ENCODE measurements at regions not wholly inside any gene's neighbourhood (a gene's known extent, or its start where the extent isn't known, plus 50 kb on each side); places are given as distances from the start of the nearest gene placed in this dataset.

- Histone ChIP-seq H3K27ac (ENCODE audit: control insufficient read depth, insufficient read depth, low read length) (no peak overlapping the region), H3K4me1 (ENCODE audit: control insufficient read depth, extremely low read depth, insufficient read depth, low read length) (no peaks in the 10 kb centered on the region), H3K4me3 (ENCODE audit: control insufficient read depth in 2 of 3, extremely low read depth in 1 of 3, insufficient read depth in 2 of 3, low read depth in 1 of 3, low read length in 3 of 3) (no peak overlapping the region), H3K9me1 (ENCODE audit: control insufficient read depth, extremely low read depth, insufficient read depth, low read length) (no peaks in the 10 kb centered on the region), H3K4me2 (ENCODE audit: control insufficient read depth, extremely low read depth, insufficient read depth, low read depth, low read length) (no peak overlapping the region), H3K36me3 (ENCODE audit: control insufficient read depth in 2 of 2, extremely low read depth in 1 of 2, insufficient read depth in 2 of 2, low read length in 2 of 2) (no peaks in the 10 kb centered on the region), H3K27me3 (ENCODE audit: control insufficient read depth, extremely low read depth, insufficient read depth, low read length) (no peaks in the 10 kb centered on the region), H4K20me1 (ENCODE audit: control insufficient read depth, extremely low read depth, insufficient read depth, low read length) (no peaks in the 10 kb centered on the region), H2AFZ (ENCODE audit: control insufficient read depth, low read length) (no peak overlapping the region), H3K79me2 (ENCODE audit: control insufficient read depth, insufficient read depth, low read length) (no peaks in the 10 kb centered on the region), H3K9me3 (ENCODE audit: control insufficient read depth, low read depth, low read length) (no peaks in the 10 kb centered on the region), H3K9ac (ENCODE audit: control insufficient read depth, extremely low read depth, insufficient read depth, low read length) (no peak overlapping the region)
- TF ChIP-seq CTCF (optimal IDR thresholded peaks at IDR 0.05 in 1 of 3, IDR thresholded peaks at IDR 0.05 in 1 of 3, conservative IDR thresholded peaks at IDR 0.05 in 1 of 3; ENCODE audit: extremely low read depth in 1 of 3, insufficient read depth in 2 of 3, low read length in 3 of 3) (no peak), EZH2 (IDR thresholded peaks at IDR 0.05; ENCODE audit: low read length) (no peak)
- DNase-seq (ENCODE audit: low read depth, low spot score) (no peak), FAIRE-seq (no peak)
- dilution Hi-C loops (cut with MboI; ENCODE audit: extremely low pct_ligation_motif_present, low sequenced_read_pairs) = no loop called here
Observed at GRCh38 chr3:157692468-157692867, 189.3 kb upstream of the VEPH1 start.

GRCh38 chr3:157683668-157684067 lies 180.5 kb upstream of the VEPH1 start:
- DNase-seq (ENCODE audit: low read depth, low spot score) (no peak), FAIRE-seq (no peak)
- Histone ChIP-seq H3K4me2 (ENCODE audit: control insufficient read depth, extremely low read depth, insufficient read depth, low read depth, low read length) (no peak overlapping the region), H3K4me1 (ENCODE audit: control insufficient read depth, extremely low read depth, insufficient read depth, low read length) (no peaks in the 10 kb centered on the region), H3K9me1 (ENCODE audit: control insufficient read depth, extremely low read depth, insufficient read depth, low read length) (no peaks in the 10 kb centered on the region), H3K9me3 (ENCODE audit: control insufficient read depth, low read depth, low read length) (no peaks in the 10 kb centered on the region), H3K27ac (ENCODE audit: control insufficient read depth, insufficient read depth, low read length) (no peak overlapping the region), H3K36me3 (ENCODE audit: control insufficient read depth in 2 of 2, extremely low read depth in 1 of 2, insufficient read depth in 2 of 2, low read length in 2 of 2) (no peaks in the 10 kb centered on the region), H3K4me3 (ENCODE audit: control insufficient read depth in 2 of 3, extremely low read depth in 1 of 3, insufficient read depth in 2 of 3, low read depth in 1 of 3, low read length in 3 of 3) (no peak overlapping the region), H3K9ac (ENCODE audit: control insufficient read depth, extremely low read depth, insufficient read depth, low read length) (no peak overlapping the region), H3K27me3 (ENCODE audit: control insufficient read depth, extremely low read depth, insufficient read depth, low read length) (no peaks in the 10 kb centered on the region), H2AFZ (ENCODE audit: control insufficient read depth, low read length) (no peak overlapping the region), H4K20me1 (ENCODE audit: control insufficient read depth, extremely low read depth, insufficient read depth, low read length) (no peaks in the 10 kb centered on the region), H3K79me2 (ENCODE audit: control insufficient read depth, insufficient read depth, low read length) (no peaks in the 10 kb centered on the region)
- dilution Hi-C loops (cut with MboI; ENCODE audit: extremely low pct_ligation_motif_present, low sequenced_read_pairs) = no loop called here
- TF ChIP-seq EZH2 (IDR thresholded peaks at IDR 0.05; ENCODE audit: low read length) (no peak), CTCF (optimal IDR thresholded peaks at IDR 0.05 in 1 of 3, IDR thresholded peaks at IDR 0.05 in 1 of 3, conservative IDR thresholded peaks at IDR 0.05 in 1 of 3; ENCODE audit: extremely low read depth in 1 of 3, insufficient read depth in 2 of 3, low read length in 3 of 3) (no peak)
